Amygdala (tissue), 56 donors: ENCODE measurements at regions not wholly inside any gene's neighbourhood (a gene's known extent, or its start where the extent isn't known, plus 50 kb on each side); places are given as distances from the start of the nearest gene placed in this dataset.
"Not testable (repeated sequence)": the region's sequence is repeated elsewhere in the genome, so short reads cannot be mapped to it uniquely, and the experiment has no call there.

Experiments used
- DNase-seq, 56 donors: peaks; one replicate each; lab custom pipeline; 2025; lab: John Stamatoyannopoulos, UW

DNA sequence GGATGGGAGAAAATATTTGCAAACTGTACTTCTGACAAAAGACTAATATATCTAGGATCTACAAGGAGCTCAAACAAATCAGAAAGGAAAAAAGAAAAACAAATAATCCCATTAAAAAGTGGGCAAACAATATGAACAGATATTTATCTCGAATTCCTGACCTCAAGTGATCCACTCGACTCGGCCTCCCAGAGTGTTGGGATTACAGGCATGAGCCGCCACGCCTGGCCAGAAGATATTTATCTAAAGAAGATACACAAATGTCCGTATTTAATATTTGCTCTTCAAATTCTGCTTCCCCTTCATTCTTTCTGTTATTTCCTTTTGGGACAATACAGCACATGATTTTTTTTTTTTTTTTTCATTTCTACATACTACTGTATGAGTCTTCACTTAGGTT, 151.7 kb upstream of the GRM7 start:
- no peak for DNase-seq

GRCh38 chr3:6714962-6715361, 146.0 kb upstream of the GRM7 start:
- no peak for DNase-seq

GRCh38 chr3:6716420-6716819, 144.5 kb upstream of the GRM7 start:
- DNase-seq: no peak

GRCh38 chr3:6717026-6717943, 143.6 kb upstream of the GRM7 start:
- no peak for DNase-seq

GRCh38 chr3:6719999-6720398, 140.9 kb upstream of the GRM7 start:
- no peak for DNase-seq

DNA sequence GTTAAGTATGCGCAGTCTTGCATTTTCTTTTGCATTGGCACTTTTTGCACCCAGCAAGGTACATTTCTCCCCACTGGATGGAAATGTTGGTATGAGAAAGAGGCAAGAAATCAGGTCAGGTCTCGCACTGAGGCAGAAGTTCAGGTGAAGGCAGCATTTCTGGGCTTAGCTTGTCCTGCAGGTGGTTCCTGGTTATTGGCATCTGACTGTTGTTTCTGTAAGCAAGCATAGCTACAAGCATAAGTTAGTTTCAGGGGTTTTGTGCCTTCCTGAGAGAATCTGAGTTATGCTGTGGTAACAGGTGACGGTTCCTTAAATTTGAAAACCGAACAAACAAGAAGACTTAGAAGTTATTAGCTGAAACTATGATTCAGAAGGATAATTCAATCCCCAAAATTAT, 139.4 kb upstream of the GRM7 start:
- DNase-seq: no peak

GRCh38 chr3:6723205-6723604, 137.7 kb upstream of the GRM7 start:
- no peak for DNase-seq

DNA sequence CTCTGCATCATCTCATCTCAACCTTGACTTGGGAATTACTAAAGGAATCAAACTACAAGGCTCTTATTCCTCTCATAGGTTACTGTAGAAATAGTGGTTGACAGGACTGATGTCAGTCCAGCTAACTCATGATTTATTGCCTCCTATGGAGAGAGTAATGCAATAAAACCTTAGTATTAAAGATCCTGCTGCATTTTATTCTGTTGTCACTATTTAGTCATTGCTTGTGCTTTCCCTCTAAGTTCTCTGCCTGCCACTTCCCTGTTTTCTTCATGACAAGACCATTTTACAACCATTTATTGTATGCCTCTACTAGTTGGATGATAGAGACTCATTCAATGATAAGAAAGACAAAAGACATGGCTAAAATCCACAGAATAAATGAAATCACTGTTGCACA, 134.1 kb upstream of the GRM7 start:
- no peak for DNase-seq

DNA sequence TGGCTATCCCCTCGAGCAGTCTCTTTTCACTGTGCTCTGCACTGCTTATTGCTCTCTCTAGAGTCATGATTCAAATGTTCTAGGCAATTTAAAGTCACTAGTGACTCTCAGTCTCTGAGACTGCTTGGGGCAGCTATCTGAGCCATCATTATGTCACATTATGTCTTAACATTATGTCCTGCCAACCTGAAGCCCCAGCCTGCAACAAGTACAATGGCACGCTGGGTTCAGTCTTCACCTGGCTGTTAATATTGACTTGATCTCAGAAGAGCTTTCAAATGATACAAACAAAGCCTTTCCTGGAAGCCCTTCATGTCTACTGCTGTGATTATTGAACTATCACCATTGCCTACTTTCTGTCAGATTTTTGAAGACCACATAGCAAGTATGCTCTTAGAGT, 128.1 kb upstream of the GRM7 start:
- DNase-seq: no peak

DNA sequence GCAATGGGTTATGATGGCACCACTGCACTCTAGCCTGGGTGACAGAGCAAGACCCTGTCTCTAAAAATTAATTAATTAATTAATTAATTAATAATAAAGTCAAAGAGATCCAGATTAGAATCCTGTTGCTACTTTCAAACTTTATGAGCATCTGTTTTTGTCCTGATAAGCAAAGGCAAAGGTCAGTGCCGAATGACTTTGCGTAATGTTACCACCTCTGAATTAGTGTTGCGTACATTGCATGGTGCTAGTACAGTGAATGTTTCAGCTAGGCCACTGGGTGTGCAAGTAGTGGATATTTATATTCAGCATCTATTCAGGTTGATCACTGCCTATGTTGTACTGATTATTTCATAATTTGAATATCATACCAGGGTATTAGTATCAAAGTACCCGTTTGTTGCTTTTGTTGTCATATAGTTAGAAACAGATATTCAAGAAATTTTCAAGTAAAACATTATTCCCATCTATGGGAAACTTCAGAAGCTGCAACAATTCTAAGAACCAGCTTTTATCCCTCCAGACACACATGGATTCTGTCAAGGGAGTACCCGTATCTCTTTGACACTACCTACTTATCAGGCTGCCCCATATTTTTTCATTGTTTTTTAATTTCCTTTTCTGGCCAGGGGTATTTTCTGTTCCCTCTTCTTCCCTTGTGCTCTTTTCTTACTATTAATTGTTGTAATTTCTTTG, 127.1 kb upstream of the GRM7 start:
- no peak for DNase-seq

- DNase-seq: no peak
Measured at GRCh38 chr3:6734395-6734746, 126.5 kb upstream of the GRM7 start.

GRCh38 chr3:6736836-6737629, 123.9 kb upstream of the GRM7 start:
- DNase-seq: no peak

- DNase-seq: no peak
Measured at GRCh38 chr3:6737630-6738029, 123.3 kb upstream of the GRM7 start.

DNA sequence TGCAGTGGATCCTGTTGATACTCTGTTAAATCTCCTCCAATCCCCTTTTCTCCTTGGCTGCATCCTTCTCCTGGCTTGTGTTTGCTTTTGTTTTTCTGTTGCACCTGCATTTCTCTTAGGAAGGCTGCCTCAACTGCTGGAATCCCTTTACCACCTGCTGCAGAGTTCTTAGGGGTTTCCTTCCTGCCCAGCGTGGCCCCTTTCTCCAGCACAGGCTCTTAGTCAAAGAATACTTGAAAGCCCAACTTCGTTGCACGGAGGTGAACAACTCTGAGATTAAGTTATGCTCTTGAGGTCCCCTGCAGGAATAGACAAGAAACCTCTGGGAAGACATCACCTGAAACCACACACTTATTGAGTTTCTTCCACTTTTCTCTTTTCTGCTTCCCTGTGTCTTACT, 121.6 kb upstream of the GRM7 start:
- DNase-seq: no peak

- no peak for DNase-seq
Measured at GRCh38 chr3:6743067-6743720, 117.7 kb upstream of the GRM7 start.

DNA sequence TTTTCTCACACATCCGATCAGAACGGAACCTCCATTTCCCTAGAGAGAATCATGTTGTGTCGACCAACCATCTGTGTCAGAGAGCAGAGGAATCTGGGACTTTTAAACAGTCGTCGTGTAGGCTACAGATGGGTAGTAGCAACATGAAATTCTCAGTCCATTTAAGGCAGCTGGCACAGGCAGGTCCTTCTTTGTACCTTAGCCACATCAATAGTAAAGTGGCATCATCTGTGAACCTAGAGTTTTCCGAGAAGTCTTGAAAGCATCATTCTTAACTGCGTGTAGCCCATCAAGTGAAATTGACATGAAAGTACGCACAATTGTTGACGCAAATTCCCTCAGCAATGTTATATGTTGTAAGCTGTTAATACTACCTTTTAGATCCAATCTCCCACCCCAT, 114.5 kb upstream of the GRM7 start:
- DNase-seq: no peak

DNA sequence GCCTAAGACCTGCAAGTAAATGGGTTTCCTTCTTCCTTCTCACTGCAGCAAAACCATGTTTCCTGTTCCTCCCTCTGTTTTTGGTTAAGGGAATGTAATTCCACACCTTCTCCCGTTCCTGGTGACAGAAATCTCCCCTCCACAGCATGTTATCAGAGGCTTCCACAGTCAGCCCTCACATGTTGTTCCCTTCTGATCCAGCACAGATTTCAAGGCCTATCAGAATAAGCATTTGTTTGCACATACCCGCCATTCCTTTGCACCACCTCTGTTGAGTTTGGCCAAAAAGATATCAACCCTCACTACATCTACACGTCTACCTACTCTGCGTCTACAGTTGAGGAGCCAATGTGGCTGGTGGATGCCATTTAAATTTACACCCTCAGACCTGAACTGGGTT, 113.9 kb upstream of the GRM7 start:
- DNase-seq: no peak

- no peak for DNase-seq
Measured at GRCh38 chr3:6750782-6751181, 110.1 kb upstream of the GRM7 start.

DNA sequence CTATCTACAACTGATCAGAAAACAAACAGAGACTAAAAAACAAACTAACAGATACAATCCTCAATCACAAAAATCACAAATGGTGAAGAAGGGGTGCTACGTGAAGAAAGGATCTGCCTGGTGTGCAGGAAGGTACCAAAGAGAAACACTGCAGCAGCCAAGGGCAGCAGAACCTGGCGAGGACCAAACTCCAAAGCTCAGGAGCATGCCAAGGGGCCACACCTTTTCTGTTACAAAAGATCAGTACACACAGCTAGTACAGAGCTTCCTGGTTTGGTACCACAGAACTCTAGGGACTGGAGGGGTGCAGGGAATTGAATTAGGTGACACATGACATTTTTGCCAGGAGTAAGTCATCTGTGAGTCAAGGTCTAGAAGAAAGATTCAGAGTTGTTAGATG, 107.4 kb upstream of the GRM7 start:
- no peak for DNase-seq

GRCh38 chr3:6769532-6770396, 91.2 kb upstream of the GRM7 start:
- DNase-seq: not testable (repeated sequence)
